Activated naive CD4-positive, alpha-beta T cell (primary cell): ENCODE measurements at regions not wholly inside any gene's neighbourhood (a gene's known extent, or its start where the extent isn't known, plus 50 kb on each side); places are given as distances from the start of the nearest gene placed in this dataset.
"Not testable (repeated sequence)": the region's sequence is repeated elsewhere in the genome, so short reads cannot be mapped to it uniquely, and the experiment has no call there.

Source experiments
- DNase-seq, 4 experiments: peaks; one replicate each; lab custom pipeline; 2025; lab: John Stamatoyannopoulos, UW

DNA sequence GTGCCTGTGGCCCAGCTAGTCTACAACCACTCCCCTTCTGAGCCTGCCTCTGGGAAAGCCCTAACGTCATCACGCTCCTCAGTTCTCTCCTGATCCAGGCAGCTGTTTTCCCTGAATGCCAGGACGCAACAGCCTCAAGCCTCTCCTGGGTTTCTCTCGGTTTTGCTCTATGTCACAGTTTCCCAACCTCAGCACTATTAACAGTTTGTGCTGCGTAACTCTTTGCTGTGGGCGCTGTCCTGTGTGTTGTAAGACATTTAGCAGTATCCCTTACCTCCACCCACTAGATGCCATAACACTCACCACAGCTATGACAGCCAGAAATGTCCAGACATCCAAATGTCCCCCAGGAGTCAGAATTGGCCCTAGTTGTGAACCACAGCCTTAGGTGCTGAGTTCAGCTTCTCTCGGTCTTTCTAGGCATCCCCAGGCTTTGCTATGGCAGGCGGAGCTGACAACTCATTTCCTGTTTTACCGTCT lies 226.3 kb upstream of the NPVF start:
- no peak for DNase-seq

- DNase-seq: no peak
Observed at GRCh38 chr7:25455683-25456251, 227.5 kb upstream of the NPVF start.

GRCh38 chr7:25456467-25457171 lies 228.3 kb upstream of the NPVF start:
- no peak for DNase-seq

GRCh38 chr7:25459057-25459456 lies 230.8 kb upstream of the NPVF start:
- no peak for DNase-seq

- DNase-seq: no peak
Observed at GRCh38 chr7:25460433-25460832, 232.1 kb upstream of the NPVF start.

DNA sequence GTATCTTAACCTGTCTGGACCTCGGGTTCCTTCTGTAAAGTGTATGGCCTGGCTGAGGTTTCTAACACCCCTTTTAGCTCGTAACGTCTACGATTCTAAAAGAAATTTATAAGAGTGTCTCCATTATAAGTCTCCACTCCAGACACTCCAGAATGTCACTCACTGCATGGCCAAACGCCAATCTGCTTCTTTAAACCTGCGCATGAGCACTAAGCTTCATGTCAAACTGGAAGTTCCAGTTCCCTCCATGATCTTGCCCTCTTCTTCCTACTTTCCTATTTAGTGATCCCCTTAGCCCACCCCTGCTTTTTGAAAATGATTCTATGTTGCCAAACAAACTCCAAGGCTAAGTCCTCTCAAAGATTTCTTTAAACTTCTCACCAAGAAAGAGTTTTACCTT lies 241.4 kb upstream of the NPVF start:
- no peak for DNase-seq

DNA sequence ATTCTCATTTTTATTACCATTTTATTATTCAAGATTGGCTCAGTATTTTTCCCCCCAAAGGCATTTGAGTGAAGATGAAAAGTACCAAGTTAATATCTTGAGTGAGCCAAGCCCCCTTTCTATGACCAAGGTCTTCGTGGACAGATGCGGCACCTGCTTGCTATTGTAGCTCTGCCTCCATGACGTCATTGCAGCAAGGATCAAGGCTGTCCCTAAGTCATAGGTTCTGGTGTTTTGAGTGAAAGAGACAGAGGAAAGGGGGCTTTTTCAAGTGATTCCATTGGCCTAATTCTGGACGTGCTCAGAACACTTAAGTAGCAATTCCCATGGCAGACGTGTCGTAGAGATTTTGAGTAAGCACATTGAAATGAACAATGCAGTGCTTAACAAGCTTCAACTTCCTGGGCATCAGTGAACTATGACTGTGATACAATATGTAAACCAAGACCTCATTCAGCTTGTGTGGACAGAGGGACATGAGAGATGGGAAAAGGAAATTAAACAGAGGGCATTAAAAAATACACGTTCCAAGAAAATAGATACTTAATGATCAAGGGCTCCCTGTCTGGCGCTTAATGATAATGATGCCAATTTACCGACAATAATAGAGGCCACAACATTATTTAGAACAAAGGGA lies 248.7 kb upstream of the NPVF start:
- DNase-seq: no peak

- DNase-seq: not testable (repeated sequence)
Observed at GRCh38 chr7:25478221-25478620, 249.9 kb upstream of the NPVF start.

DNA sequence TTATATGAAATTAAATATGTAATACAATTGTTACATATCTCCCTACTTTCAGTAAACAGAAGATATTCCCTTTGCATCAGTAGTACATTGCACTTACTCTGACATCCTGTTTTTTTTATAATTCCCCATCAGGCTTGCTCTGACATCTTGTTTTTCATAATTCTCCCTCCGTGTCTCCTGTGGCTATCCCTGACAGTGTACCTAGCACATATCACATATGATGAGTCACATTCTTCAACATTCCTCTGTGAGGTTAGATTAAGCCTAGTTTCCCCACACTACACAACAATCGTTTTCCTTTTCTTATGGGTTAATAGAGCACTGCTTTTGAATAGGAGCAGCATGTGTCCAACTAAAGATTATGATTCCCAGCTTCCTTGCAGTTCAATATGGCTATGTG lies 250.6 kb upstream of the NPVF start:
- DNase-seq: no peak

- DNase-seq: no peak
Observed at GRCh38 chr7:25481891-25482290, 253.6 kb upstream of the NPVF start.

GRCh38 chr7:25482631-25483030 lies 254.3 kb upstream of the NPVF start:
- DNase-seq: no peak

- no peak for DNase-seq
Observed at GRCh38 chr7:25485026-25485425, 256.7 kb upstream of the NPVF start.

- DNase-seq: no peak
Observed at GRCh38 chr7:25486656-25487055, 258.4 kb upstream of the NPVF start.

- DNase-seq: no peak
Observed at GRCh38 chr7:25493805-25494366, 265.6 kb upstream of the NPVF start.

DNA sequence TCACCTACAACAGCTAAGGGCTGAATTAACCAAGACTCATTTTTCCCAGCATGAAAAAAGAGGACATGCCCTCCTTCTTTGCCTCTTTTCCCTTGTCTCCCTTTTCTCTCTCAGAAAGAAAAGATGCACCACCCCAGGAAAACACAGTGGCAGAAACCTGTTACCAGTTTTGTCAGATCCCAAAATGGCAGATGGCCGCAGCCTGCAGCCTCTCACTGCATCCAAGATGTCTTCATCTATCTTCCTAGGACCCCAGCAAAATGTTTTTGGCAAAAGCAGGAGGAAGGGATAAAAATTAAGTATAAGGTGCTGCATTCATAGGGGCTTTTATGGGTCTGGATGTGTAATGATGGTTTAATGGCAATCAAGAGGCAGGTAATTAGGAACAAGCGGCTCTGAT lies 266.6 kb upstream of the NPVF start:
- DNase-seq: no peak

GRCh38 chr7:25495342-25496250 lies 267.3 kb upstream of the NPVF start:
- DNase-seq: no peak

DNA sequence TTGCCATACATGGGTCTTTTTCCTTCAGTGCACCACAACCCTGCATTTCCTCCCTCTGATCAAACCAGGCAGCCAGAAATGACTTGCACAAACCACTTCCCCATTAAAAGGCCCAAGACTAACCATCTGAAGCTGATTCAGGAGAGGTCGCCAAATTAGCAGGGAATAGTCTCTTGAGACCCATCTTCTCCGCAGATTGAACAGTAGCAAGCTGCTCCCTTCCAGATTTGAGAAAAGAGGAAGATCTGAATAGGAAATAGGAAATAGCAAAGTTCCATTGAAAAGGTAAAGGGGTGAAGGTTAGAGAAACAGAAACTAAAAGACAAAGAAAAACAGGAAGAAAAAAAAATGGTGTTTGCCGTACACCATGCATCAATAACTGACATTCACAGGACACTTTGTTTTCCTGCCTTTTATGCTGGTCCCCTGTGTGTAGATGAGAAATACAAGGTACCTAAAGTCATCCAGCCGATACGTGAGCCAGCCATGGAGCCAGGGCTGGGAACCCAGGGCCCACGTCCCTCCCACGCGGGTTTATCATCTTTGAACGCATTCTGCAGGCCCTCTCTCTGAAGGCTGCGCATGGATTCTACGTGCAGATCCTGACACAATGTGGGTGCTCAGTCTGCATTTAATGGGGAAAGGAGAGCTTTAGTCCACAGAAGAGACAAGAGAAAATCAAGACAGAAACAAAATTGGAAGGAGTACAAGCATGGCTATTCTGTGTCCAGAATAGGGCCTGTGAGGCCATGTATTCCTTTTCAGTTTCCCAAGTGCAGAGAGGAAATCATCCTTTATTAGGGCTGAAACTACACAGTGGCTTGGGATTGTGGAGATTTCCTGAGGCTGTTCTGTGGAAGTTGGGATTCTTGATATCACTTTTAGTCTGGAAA lies 268.4 kb upstream of the NPVF start:
- DNase-seq: no peak

GRCh38 chr7:25500393-25500921 lies 272.2 kb upstream of the NPVF start:
- no peak for DNase-seq

- no peak for DNase-seq
Observed at GRCh38 chr7:25503306-25503705, 275.0 kb upstream of the NPVF start.

DNA sequence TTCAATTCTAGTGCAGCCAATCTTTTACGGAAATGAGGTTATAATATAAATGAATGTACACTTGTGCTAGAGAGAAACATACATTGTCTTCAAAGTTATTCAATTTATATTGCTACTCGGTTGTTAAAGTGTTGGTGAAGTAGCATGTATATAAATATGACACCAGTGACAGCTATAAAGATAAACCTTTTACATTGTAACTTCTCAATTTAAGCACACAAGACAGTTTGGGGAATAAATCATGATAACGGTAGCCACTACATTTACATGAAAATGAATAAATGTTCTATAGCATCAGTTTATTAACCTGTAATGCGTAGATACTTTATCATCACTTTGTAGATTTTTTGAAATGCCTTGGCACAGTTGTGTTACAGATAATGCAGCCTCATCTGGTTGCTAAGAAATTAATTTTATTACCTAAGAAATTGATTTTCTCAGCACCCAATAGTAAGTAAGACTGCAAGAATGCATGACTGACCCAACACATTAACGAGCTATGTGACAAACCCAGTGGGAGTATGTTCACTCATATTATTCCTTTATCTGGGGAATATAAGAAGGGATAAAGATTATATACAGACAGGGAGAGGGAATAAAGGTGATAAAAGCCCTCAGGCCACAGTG lies 283.9 kb upstream of the NPVF start:
- DNase-seq: no peak
